ENCODE measurements at regions not wholly inside any gene's neighbourhood (a gene's known extent, or its start where the extent isn't known, plus 50 kb on each side); places are given as distances from the start of the nearest gene placed in this dataset.

- Histone ChIP-seq H3K4me3 (ENCODE audit: low read length in 3 of 3) (no peak overlapping the region), H3K36me3 (ENCODE audit: control insufficient read depth in 2 of 3, insufficient read depth in 3 of 3, low read length in 3 of 3) (no peaks in the 10 kb centered on the region), H3K27me3 (ENCODE audit: control insufficient read depth, insufficient read depth, low read length) (no peaks in the 10 kb centered on the region), H3K27ac (ENCODE audit: low read depth in 2 of 2, low read length in 2 of 2) (no peak overlapping the region), H3K9me3 (ENCODE audit: control insufficient read depth in 2 of 3, insufficient read depth in 1 of 3, low read length in 3 of 3) (no peaks in the 10 kb centered on the region), H3K9ac (ENCODE audit: low read length in 3 of 3) (no peak overlapping the region), H3K4me1 (ENCODE audit: control insufficient read depth in 2 of 3, insufficient read depth in 2 of 3, low read depth in 1 of 3, low read length in 3 of 3) (no peaks in the 10 kb centered on the region)
- no peak for DNase-seq
- intact Hi-C loops (cut with DNase I) = no loop called here
- FAIRE-seq = no peak
- TF ChIP-seq, protein P1, sequence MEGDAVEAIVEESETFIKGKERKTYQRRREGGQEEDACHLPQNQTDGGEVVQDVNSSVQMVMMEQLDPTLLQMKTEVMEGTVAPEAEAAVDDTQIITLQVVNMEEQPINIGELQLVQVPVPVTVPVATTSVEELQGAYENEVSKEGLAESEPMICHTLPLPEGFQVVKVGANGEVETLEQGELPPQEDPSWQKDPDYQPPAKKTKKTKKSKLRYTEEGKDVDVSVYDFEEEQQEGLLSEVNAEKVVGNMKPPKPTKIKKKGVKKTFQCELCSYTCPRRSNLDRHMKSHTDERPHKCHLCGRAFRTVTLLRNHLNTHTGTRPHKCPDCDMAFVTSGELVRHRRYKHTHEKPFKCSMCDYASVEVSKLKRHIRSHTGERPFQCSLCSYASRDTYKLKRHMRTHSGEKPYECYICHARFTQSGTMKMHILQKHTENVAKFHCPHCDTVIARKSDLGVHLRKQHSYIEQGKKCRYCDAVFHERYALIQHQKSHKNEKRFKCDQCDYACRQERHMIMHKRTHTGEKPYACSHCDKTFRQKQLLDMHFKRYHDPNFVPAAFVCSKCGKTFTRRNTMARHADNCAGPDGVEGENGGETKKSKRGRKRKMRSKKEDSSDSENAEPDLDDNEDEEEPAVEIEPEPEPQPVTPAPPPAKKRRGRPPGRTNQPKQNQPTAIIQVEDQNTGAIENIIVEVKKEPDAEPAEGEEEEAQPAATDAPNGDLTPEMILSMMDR (IDR thresholded peaks at IDR 0.05; ENCODE audit: borderline replicate concordance, extremely low read depth, insufficient read depth) = no peak
Measured at GRCh38 chr11:87460842-87461637, 423.3 kb downstream of the TMEM135 start.

- DNase-seq (no peak), FAIRE-seq (no peak)
- no peaks in the 10 kb centered on the region for H3K36me3 ChIP-seq (ENCODE audit: control insufficient read depth in 2 of 3, insufficient read depth in 3 of 3, low read length in 3 of 3)
- H3K27ac ChIP-seq (ENCODE audit: low read depth in 2 of 2, low read length in 2 of 2) = no peak overlapping the region
- intact Hi-C loops (cut with DNase I) = no loop called here
- no peaks in the 10 kb centered on the region for H3K4me1 ChIP-seq (ENCODE audit: control insufficient read depth in 2 of 3, insufficient read depth in 2 of 3, low read depth in 1 of 3, low read length in 3 of 3)
- H3K4me3 ChIP-seq (ENCODE audit: low read length in 3 of 3) = no peak overlapping the region
- TF ChIP-seq, protein P1 (IDR thresholded peaks at IDR 0.05; ENCODE audit: borderline replicate concordance, extremely low read depth, insufficient read depth) = no peak
- no peaks in the 10 kb centered on the region for H3K27me3 ChIP-seq (ENCODE audit: control insufficient read depth, insufficient read depth, low read length)
- no peaks in the 10 kb centered on the region for H3K9me3 ChIP-seq (ENCODE audit: control insufficient read depth in 2 of 3, insufficient read depth in 1 of 3, low read length in 3 of 3)
- H3K9ac ChIP-seq (ENCODE audit: low read length in 3 of 3) = no peak overlapping the region
Measured at GRCh38 chr11:87460279-87460678, 422.5 kb downstream of the TMEM135 start.

- no peak for FAIRE-seq
Measured at GRCh38 chr11:87459351-87459750, 421.6 kb downstream of the TMEM135 start.

More at GRCh38 chr11:87459351-87459750, 421.6 kb downstream of the TMEM135 start:
- H3K9me3 ChIP-seq (ENCODE audit: control insufficient read depth in 2 of 3, insufficient read depth in 1 of 3, low read length in 3 of 3) = no peaks in the 10 kb centered on the region
- TF ChIP-seq, protein P1 (IDR thresholded peaks at IDR 0.05; ENCODE audit: borderline replicate concordance, extremely low read depth, insufficient read depth) = no peak
- no peak for DNase-seq
- H3K36me3 ChIP-seq (ENCODE audit: control insufficient read depth in 2 of 3, insufficient read depth in 3 of 3, low read length in 3 of 3) = no peaks in the 10 kb centered on the region
- intact Hi-C loops (cut with DNase I) = no loop called here
- H3K27me3 ChIP-seq (ENCODE audit: control insufficient read depth, insufficient read depth, low read length) = no peaks in the 10 kb centered on the region
- no peak overlapping the region for H3K9ac ChIP-seq (ENCODE audit: low read length in 3 of 3)
- no peak overlapping the region for H3K27ac ChIP-seq (ENCODE audit: low read depth in 2 of 2, low read length in 2 of 2)
- no peaks in the 10 kb centered on the region for H3K4me1 ChIP-seq (ENCODE audit: control insufficient read depth in 2 of 3, insufficient read depth in 2 of 3, low read depth in 1 of 3, low read length in 3 of 3)
- no peak overlapping the region for H3K4me3 ChIP-seq (ENCODE audit: low read length in 3 of 3)
